Epithelial cell of proximal tubule (primary cell): ENCODE measurements at regions not wholly inside any gene's neighbourhood (a gene's known extent, or its start where the extent isn't known, plus 50 kb on each side); places are given as distances from the start of the nearest gene placed in this dataset.

Source experiments
- DNase-seq: peaks from one replicate; pipeline ENCODE4 v3.0.0-alpha.2; 2011; ENCODE audit warnings: low read depth
- H3K4me3 ChIP-seq: 2 replicates; pipeline ENCODE4 v1.5.1; 2011; ENCODE audit warnings: low read depth, mild to moderate bottlenecking, low read length
- CTCF ChIP-seq: conservative IDR thresholded peaks from 2 replicates; pipeline ENCODE4 v1.5.1; 2012; ENCODE audit warnings: low read depth, mild to moderate bottlenecking, low read length

- no peak for TF ChIP-seq CTCF
- no peak overlapping the region for H3K4me3 ChIP-seq
- DNase-seq: no peak
Measured at GRCh38 chr1:60153961-60154360, 80.4 kb upstream of the C1orf87 start.

GRCh38 chr1:60152891-60153290, 79.3 kb upstream of the C1orf87 start:
- DNase-seq: no peak
- no peak for TF ChIP-seq CTCF
- H3K4me3 ChIP-seq: no peak overlapping the region

DNA sequence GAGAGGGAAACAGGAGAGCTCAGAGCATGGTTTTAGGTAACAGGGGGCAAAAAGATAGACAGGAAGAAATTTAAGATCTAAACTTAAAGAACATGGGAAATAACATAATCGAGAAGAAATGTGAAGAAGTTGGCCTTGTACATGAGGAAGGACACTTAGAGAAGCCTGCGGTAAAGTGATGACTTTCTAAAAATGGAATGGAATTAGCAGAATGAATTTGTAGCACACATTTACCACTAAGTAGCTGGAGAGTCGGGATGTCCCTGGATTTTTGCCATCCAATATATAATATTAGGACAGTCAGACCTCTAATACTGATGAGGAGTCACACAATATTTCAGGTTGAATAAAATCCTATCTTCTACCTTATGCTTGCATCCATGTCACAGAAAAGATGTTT, 77.7 kb upstream of the C1orf87 start:
- no peak for DNase-seq
- TF ChIP-seq CTCF: no peak
- no peak overlapping the region for H3K4me3 ChIP-seq

DNA sequence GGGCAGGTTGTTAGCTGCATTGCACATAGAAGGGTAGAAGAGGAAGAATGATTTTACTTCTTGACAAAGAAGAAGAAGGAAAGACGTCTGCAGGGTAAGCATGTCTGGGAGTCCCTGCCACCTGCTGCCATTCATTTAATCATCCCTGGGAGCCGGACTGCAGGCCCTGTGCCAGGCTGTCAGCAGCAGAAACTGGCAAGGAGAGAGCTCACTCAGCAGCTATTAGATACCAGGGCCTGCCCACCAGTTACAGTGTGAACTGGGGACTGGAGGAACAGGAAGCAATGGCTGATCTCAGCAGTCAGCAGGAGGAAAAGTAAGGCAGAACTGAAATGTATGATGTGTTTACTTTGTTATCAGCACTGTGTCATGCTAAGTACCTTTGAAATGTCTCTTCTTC, 75.7 kb upstream of the C1orf87 start:
- no peak overlapping the region for H3K4me3 ChIP-seq
- DNase-seq: no peak
- no peak for TF ChIP-seq CTCF

- no peak overlapping the region for H3K4me3 ChIP-seq
- TF ChIP-seq CTCF: no peak
- no peak for DNase-seq
Measured at GRCh38 chr1:60146884-60147283, 73.3 kb upstream of the C1orf87 start.

GRCh38 chr1:60145771-60146170, 72.2 kb upstream of the C1orf87 start:
- TF ChIP-seq CTCF: no peak
- no peak overlapping the region for H3K4me3 ChIP-seq

GRCh38 chr1:60141743-60142142, 68.2 kb upstream of the C1orf87 start:
- no peak overlapping the region for H3K4me3 ChIP-seq
- TF ChIP-seq CTCF: no peak
- no peak for DNase-seq

More at GRCh38 chr1:60145771-60146170, 72.2 kb upstream of the C1orf87 start:
- no peak for DNase-seq
